ENCODE measurements at regions not wholly inside any gene's neighbourhood (a gene's known extent, or its start where the extent isn't known, plus 50 kb on each side); places are given as distances from the start of the nearest gene placed in this dataset.

- WGBS, 5 donors = 56 to 62% (median 60%) methylated on average over 17 of the region's 17 CpGs
Measured at GRCh38 chr11:129611661-129612446, 203.8 kb upstream of the TMEM45B start.

DNA sequence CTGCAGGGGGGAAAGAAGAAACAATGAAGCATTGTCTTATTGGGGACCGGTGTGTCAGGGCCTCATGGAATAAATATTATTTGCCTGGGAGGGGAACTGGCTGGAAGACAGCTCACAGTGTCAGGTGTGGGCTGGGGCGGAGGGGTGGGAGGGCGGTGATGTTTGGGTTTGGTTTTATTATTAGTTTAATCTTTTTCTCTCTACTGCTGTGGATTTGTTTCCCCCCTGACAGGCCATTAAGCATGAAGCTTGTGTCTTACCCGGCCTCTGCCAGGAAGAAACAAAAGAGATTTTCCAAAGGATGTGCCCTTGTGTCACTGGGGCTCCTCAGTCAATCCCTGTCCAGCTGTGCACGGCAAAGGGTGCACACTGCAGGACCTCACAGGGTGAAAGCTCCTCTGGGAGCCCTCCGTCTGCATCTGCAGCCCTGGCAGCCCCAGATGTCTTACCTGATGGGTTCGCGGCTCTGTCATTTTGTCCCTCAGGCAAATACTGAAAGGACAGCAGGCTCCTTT lies 203.1 kb upstream of the TMEM45B start:
- 60 to 71% (median 68%) methylated on average over 8 of the region's 8 CpGs for WGBS, 5 donors
- TF ChIP-seq POLR2AphosphoS5 (IDR thresholded peaks at IDR 0.05) (no peak), POLR2A (IDR thresholded peaks at IDR 0.05) (no peak)
- TF ChIP-seq, protein P1, sequence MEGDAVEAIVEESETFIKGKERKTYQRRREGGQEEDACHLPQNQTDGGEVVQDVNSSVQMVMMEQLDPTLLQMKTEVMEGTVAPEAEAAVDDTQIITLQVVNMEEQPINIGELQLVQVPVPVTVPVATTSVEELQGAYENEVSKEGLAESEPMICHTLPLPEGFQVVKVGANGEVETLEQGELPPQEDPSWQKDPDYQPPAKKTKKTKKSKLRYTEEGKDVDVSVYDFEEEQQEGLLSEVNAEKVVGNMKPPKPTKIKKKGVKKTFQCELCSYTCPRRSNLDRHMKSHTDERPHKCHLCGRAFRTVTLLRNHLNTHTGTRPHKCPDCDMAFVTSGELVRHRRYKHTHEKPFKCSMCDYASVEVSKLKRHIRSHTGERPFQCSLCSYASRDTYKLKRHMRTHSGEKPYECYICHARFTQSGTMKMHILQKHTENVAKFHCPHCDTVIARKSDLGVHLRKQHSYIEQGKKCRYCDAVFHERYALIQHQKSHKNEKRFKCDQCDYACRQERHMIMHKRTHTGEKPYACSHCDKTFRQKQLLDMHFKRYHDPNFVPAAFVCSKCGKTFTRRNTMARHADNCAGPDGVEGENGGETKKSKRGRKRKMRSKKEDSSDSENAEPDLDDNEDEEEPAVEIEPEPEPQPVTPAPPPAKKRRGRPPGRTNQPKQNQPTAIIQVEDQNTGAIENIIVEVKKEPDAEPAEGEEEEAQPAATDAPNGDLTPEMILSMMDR (IDR thresholded peaks at IDR 0.05 in 8 of 11, conservative IDR thresholded peaks at IDR 0.05 in 3 of 11) = no peak
- H3K4me1 ChIP-seq = no peaks in the 10 kb centered on the region
- H3K9me3 ChIP-seq = no peaks in the 10 kb centered on the region
- no peak for DNase-seq
- H3K36me3 ChIP-seq = no peaks in the 10 kb centered on the region
- H3K4me3 ChIP-seq = no peak overlapping the region
- H3K27ac ChIP-seq = no peak overlapping the region
- intact Hi-C loops (cut with DNase I; ENCODE audit: low total_unique reads) = no loop called here
- peaks cover 0 to 17% (median 0%) of the 10 kb centered on the region in 7 donors for H3K27me3 ChIP-seq (replicated peaks in 1 of 7)

More at GRCh38 chr11:129611661-129612446, 203.8 kb upstream of the TMEM45B start:
- Histone ChIP-seq H3K9me3 (no peaks in the 10 kb centered on the region), H3K4me1 (no peaks in the 10 kb centered on the region), H3K36me3 (no peaks in the 10 kb centered on the region), H3K27ac (no peak overlapping the region), H3K4me3 (no peak overlapping the region), H3K27me3 (replicated peaks in 1 of 7) (peaks cover 0 to 15% (median 0%) of the 10 kb centered on the region in 7 donors)
- intact Hi-C loops (cut with DNase I; ENCODE audit: low total_unique reads) = no loop called here
- no peak for DNase-seq
- TF ChIP-seq POLR2AphosphoS5 (IDR thresholded peaks at IDR 0.05) (no peak), POLR2A (IDR thresholded peaks at IDR 0.05) (no peak)
- TF ChIP-seq, protein P1 (IDR thresholded peaks at IDR 0.05 in 8 of 11, conservative IDR thresholded peaks at IDR 0.05 in 3 of 11) = no peak

DNA sequence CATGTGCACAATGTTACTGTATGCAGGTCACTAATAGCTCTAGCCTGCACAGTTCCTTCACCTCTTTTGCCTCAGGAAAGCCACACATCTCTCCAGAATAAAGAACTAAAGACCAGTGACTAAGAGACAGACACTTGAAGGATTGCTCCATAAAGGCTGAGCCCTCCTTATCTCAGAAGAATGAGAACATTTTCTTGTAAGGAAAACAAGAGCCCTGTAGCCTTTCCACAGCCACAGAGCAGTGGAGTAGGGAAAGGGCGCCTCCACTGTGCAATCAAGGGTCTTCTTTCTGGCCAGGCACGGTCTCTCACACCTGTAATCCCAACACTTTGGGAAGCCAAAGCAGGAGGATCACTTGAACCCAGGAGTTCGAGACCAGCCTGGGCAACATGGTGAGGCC lies 202.6 kb upstream of the TMEM45B start:
- Histone ChIP-seq H3K4me1 (no peaks in the 10 kb centered on the region), H3K36me3 (no peaks in the 10 kb centered on the region), H3K4me3 (no peak overlapping the region), H3K9me3 (no peaks in the 10 kb centered on the region), H3K27ac (no peak overlapping the region), H3K27me3 (replicated peaks in 1 of 7) (peaks cover 0 to 23% (median 0%) of the 10 kb centered on the region in 7 donors)
- DNase-seq = no peak
- 73 to 86% (median 79%) methylated on average over 3 of the region's 3 CpGs for WGBS, 5 donors
- no peak for TF ChIP-seq POLR2A (IDR thresholded peaks at IDR 0.05)
- TF ChIP-seq, protein P1 (IDR thresholded peaks at IDR 0.05 in 8 of 11, conservative IDR thresholded peaks at IDR 0.05 in 3 of 11) = no peak
- intact Hi-C loops (cut with DNase I; ENCODE audit: low total_unique reads) = no loop called here

DNA sequence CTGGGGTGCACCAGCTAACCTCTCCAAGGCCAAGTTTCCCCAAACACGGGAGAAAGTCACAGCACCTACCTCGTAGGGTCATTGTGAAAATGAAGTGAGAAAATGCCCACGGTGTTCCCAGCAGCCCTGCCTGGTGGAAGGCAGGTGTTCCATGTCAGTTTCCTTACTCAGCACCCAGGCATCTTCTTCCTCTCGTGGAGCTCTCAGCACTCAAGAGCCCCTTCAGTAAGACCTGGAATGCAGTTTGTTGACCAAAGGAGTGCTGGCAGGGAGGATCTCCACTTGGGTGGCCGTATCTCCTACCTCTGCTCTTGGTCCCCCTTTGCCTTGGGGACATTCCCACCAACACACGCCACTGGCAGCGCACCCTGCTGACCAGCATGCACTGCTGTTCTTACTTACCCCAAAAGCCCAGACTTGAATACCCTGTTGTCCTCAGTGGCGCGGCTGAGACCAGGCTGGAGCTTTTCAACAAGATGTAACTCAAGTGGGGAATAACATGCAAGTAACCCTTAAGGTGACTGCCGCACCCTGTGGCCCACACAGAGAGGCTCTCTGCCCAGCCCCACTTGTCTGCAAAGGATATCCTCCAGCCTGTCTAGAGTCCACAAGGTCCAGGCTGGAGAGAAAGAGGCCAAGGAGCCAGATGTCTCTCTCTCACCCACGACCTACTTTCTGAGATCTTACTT lies 201.2 kb upstream of the TMEM45B start:
- H3K9me3 ChIP-seq = no peaks in the 10 kb centered on the region
- H3K27ac ChIP-seq = no peak overlapping the region
- no peak for DNase-seq
- no peaks in the 10 kb centered on the region for H3K4me1 ChIP-seq
- WGBS, 5 donors = 76 to 81% (median 78%) methylated on average over 11 of the region's 11 CpGs
- H3K27me3 ChIP-seq (replicated peaks in 1 of 7) = peaks cover 0 to 28% (median 0%) of the 10 kb centered on the region in 7 donors
- no peaks in the 10 kb centered on the region for H3K36me3 ChIP-seq
- TF ChIP-seq POLR2AphosphoS5 (IDR thresholded peaks at IDR 0.05) (no peak), POLR2A (IDR thresholded peaks at IDR 0.05) (no peak)
- TF ChIP-seq, protein P1 (IDR thresholded peaks at IDR 0.05 in 8 of 11, conservative IDR thresholded peaks at IDR 0.05 in 3 of 11) = no peak
- intact Hi-C loops (cut with DNase I; ENCODE audit: low total_unique reads) = no loop called here
- H3K4me3 ChIP-seq = no peak overlapping the region

All from spleen (tissue), 11 donors.